ENCODE measurements at regions not wholly inside any gene's neighbourhood (a gene's known extent, or its start where the extent isn't known, plus 50 kb on each side); places are given as distances from the start of the nearest gene placed in this dataset.

- DNase-seq (ENCODE audit: low read depth), result no peak
Measured at GRCh38 chr1:104825401-104825800, 1075.7 kb downstream of the AMY1C start.

GRCh38 chr1:104830534-104830933 lies 1080.8 kb downstream of the AMY1C start:
- no peak for DNase-seq (ENCODE audit: low read depth)

- DNase-seq (ENCODE audit: low read depth), result no peak
Measured at GRCh38 chr1:104852151-104852550, 1102.5 kb downstream of the AMY1C start.

- no peak for DNase-seq (ENCODE audit: low read depth)
Measured at GRCh38 chr1:104853276-104853675, 1103.6 kb downstream of the AMY1C start.

- DNase-seq (ENCODE audit: low read depth), result no peak
Measured at GRCh38 chr1:104854529-104854928, 1104.8 kb downstream of the AMY1C start.

DNA sequence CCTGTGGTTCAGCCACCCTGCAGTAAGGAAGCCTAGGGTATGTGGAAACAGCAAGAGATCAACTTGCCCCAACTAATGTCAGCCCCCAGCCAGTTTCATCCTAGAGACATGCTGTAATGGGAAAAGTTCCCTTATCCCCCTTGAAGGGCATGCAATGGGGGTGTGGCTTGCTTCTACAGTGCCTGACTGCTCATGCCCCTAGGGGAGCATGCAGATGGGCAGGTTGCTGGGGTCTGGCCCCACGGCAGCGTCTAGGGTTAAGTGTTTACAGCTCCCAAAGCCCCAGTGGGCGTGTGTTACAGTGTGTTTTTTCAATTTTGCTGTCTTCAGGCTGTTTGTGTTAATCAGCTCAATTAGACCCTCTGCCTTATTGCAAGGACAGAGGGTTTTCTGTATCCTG lies 1105.9 kb downstream of the AMY1C start:
- no peak for DNase-seq (ENCODE audit: low read depth)

DNA sequence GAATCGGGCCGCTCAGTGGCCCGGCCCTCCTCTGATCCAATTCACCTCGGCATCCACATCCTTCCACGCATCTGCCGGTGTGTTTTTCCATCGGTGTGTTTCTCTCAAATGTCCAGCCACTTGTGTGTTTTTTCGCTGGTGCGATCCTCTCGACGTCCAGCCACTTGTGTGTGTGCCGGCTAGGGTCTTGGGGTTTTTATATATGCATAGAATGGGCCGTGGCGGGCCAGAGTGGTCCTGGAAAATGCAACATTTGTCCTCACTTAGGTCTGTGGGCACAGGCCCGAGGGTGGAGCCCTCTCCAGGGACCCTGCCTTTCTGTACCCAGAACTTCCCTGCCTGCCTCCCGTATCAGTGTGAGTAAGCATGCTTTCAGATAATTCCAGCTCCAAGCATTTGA lies 1106.4 kb downstream of the AMY1C start:
- DNase-seq (ENCODE audit: low read depth), result no peak

- DNase-seq (ENCODE audit: low read depth), result no peak
Measured at GRCh38 chr1:104856518-104856917, 1106.8 kb downstream of the AMY1C start.

DNA sequence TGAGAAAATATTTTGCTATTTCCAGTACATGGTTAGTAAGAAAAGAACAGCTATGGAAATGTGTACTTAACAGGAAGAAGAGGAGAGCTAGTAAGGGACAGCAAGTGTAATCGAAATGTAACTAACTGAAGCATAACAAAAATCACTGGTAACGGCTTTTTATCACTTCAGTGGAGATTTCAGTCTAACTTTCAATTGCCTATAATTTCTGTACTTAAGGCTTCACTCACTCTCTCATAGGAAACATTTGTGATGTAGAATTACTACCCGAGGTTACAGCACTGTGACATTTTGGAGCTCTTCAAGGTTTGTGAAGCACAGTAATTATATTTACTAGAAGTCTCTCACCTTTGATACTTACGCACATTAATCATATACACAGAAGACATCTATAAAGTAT lies 1119.1 kb downstream of the AMY1C start:
- DNase-seq (ENCODE audit: low read depth), result no peak

DNA sequence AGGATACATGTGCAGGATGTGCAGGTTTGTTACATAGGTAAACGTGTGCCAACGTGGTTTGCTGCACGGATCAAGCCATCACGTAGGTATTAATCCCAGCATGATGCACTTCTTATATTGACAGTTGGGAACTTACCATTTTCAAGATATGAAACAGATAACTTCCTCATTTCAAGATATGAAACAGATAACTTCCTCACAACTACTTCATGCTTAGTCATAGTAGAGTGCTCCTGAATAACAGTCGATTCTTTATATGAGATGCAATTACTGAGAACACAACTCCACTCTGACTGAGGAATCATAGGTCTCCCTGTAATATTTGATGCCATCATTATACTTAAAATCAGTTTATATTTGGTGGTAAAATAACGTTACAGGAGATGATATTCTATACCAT lies 1124.3 kb downstream of the AMY1C start:
- no peak for DNase-seq (ENCODE audit: low read depth)

GRCh38 chr1:104878203-104878909 lies 1128.7 kb downstream of the AMY1C start:
- no peak for DNase-seq (ENCODE audit: low read depth)

DNA sequence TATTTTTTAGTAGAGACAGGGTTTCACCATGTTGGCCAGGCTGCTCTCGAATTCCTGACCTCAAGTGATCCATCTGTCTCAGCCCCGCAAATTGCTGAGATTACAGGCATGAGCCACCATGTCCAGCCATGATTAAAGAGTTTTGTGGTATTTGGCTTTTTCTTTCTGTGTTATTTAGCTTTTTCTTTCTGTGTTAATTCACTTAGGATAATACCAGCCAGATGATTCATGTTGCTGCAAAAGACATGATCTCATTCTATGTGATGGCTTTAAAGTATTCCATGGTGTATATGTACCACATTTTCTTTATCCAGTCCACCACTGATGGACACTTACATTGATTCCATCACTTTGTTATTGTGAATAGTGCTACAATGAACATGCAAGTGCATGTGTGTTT lies 1135.2 kb downstream of the AMY1C start:
- DNase-seq (ENCODE audit: low read depth), result no peak

GRCh38 chr1:104905322-104905721 lies 1155.6 kb downstream of the AMY1C start:
- DNase-seq (ENCODE audit: low read depth), result no peak

GRCh38 chr1:104906141-104906540 lies 1156.4 kb downstream of the AMY1C start:
- DNase-seq (ENCODE audit: low read depth), result no peak

- DNase-seq (ENCODE audit: low read depth), result no peak
Measured at GRCh38 chr1:104919188-104919587, 1169.5 kb downstream of the AMY1C start.

DNA sequence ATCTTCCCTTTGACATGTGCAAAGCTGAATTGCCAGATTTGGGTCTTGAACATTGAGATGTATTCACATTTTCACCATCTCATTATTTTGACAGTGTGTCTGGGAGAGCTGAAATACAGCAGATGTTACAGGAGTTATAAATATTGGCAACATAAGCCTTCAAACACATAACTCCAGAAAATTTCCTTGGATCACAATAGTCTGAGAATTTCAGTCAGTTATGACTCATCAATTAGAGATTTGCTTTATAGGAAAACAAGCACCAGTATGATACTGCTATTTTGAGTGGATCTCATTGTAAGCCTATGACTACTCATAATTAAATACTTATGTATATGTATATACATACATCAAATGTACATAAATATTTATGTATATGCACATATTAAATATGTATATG lies 1171.8 kb downstream of the AMY1C start:
- DNase-seq (ENCODE audit: low read depth), result no peak

DNA sequence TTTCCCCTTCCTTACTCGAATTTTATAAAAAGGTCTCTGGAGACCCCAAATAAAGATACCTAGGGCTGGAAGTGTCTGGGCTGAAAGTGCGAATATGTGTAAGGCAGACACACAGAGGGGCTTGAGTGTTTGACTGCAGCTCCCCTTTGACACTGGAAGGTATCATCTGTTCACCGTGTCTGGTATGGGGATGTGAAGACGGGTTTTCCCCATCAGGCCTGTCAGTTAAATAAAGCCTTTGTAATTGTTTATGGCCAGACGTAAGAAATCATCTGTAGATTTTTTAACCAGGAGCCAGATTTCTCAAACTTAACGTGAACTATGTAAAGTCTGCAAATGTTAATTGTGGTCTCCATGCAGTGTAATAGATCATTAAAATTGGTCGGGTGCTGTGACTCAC lies 1173.4 kb downstream of the AMY1C start:
- no peak for DNase-seq (ENCODE audit: low read depth)

GRCh38 chr1:104929280-104929679 lies 1179.6 kb downstream of the AMY1C start:
- no peak for DNase-seq (ENCODE audit: low read depth)

GRCh38 chr1:104932030-104932915 lies 1182.6 kb downstream of the AMY1C start:
- DNase-seq (ENCODE audit: low read depth), result no peak

DNA sequence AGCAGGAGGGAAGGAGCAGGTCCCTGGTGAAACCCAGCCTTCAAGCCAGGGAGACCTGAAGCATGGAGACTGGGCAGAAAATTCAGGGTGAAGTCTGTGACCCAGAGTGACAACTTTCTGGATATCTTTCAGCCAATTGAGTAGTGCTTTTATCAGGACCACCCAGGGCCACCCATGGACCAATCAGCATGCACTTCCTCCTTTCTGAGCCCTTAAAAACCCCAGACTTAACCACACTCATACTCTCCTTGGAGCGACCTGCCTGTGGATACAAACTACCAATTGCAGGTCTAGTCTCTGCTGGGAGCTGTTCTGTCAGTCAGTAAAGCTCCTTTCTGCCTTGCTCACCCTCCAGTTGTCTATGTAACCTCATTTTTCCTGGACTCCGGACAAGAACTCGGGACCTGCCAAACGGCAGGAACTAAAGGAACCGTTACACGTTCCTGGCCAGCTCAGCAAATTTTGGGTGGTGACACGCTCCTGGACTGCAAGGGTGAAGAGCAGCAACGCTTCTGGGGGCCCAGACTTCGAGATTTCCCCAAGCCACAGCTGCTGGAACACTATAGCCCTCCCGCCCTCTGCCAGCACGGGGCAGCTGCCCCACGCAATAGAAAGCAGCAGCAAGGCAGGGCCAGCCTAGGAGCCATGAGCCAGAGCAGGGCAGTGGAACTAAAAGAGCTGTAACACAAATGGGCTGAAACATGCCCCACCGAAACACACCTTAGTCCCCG lies 1183.4 kb downstream of the AMY1C start:
- DNase-seq (ENCODE audit: low read depth), result no peak

DNA sequence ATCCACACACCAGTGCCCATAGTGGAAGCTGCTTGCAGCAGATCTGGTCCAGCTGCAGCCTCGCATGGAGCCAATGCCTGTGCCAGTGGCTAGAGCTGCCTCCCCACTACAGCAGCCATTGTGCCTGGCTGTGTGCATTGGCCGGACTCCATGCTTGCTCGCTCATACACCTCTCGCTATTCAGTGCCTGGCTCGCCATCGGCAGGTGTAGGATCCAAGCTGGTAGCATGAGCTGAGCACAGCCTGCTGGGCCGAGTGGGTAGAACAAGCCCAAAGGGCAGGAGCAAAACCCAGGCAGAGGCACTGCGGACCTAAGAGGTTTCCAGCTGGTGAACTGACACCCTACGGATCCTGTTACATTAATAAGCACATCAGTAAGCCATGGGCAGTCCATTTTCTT lies 1184.1 kb downstream of the AMY1C start:
- DNase-seq (ENCODE audit: low read depth), result no peak

GRCh38 chr1:104945406-104945805 lies 1195.7 kb downstream of the AMY1C start:
- DNase-seq (ENCODE audit: low read depth), result no peak

All from HS-27A (cell line).